Stimulated activated CD8-positive, alpha-beta memory T cell treated with anti-CD3 and anti-CD28 coated beads, Interleukin-7, amount 100 ng/mL, for 4 hours (primary cell): ENCODE measurements at regions not wholly inside any gene's neighbourhood (a gene's known extent, or its start where the extent isn't known, plus 50 kb on each side); places are given as distances from the start of the nearest gene placed in this dataset.
"Not testable (repeated sequence)": the region's sequence is repeated elsewhere in the genome, so short reads cannot be mapped to it uniquely, and the experiment has no call there.

Experiments used
- DNase-seq, 2 donors: peaks; one replicate each; pipeline ENCODE4 v3.0.0-alpha.2; 2020; ENCODE audit warnings: low read depth in 2 of 2

GRCh38 chr5:92328584-92329259, 945.6 kb upstream of the ARRDC3 start:
- DNase-seq = no peak

GRCh38 chr5:92320446-92320845, 937.3 kb upstream of the ARRDC3 start:
- no peak for DNase-seq

- no peak for DNase-seq
Observed at GRCh38 chr5:92313385-92313784, 930.3 kb upstream of the ARRDC3 start.

- no peak for DNase-seq
Observed at GRCh38 chr5:92309336-92309991, 926.3 kb upstream of the ARRDC3 start.

- no peak for DNase-seq
Observed at GRCh38 chr5:92308679-92309078, 925.6 kb upstream of the ARRDC3 start.

GRCh38 chr5:92302356-92302755, 919.2 kb upstream of the ARRDC3 start:
- DNase-seq = not testable (repeated sequence)

GRCh38 chr5:92283521-92283920, 900.4 kb upstream of the ARRDC3 start:
- DNase-seq = no peak

- DNase-seq = not testable (repeated sequence)
Observed at GRCh38 chr5:92271750-92272149, 888.6 kb upstream of the ARRDC3 start.

GRCh38 chr5:92268343-92268742, 885.2 kb upstream of the ARRDC3 start:
- no peak for DNase-seq

GRCh38 chr5:92267830-92268229, 884.7 kb upstream of the ARRDC3 start:
- DNase-seq = no peak

GRCh38 chr5:92265804-92266203, 882.7 kb upstream of the ARRDC3 start:
- DNase-seq = no peak

- not testable (repeated sequence) for DNase-seq
Observed at GRCh38 chr5:92255605-92256004, 872.5 kb upstream of the ARRDC3 start.

- DNase-seq = no peak
Observed at GRCh38 chr5:92248518-92248917, 865.4 kb upstream of the ARRDC3 start.

- DNase-seq = no peak
Observed at GRCh38 chr5:92242170-92242569, 859.1 kb upstream of the ARRDC3 start.

GRCh38 chr5:92237896-92238295, 854.8 kb upstream of the ARRDC3 start:
- DNase-seq = no peak

- DNase-seq = no peak
Observed at GRCh38 chr5:92222449-92222848, 839.3 kb upstream of the ARRDC3 start.

GRCh38 chr5:92216852-92217251, 833.7 kb upstream of the ARRDC3 start:
- DNase-seq = not testable (repeated sequence)

GRCh38 chr5:92215116-92215515, 832.0 kb upstream of the ARRDC3 start:
- no peak for DNase-seq

- no peak for DNase-seq
Observed at GRCh38 chr5:92208265-92208664, 825.1 kb upstream of the ARRDC3 start.

- no peak for DNase-seq
Observed at GRCh38 chr5:92207151-92207550, 824.0 kb upstream of the ARRDC3 start.

- DNase-seq = no peak
Observed at GRCh38 chr5:92206681-92207080, 823.6 kb upstream of the ARRDC3 start.

- DNase-seq = not testable (repeated sequence)
Observed at GRCh38 chr5:92199035-92199434, 815.9 kb upstream of the ARRDC3 start.

GRCh38 chr5:92181656-92182055, 798.5 kb upstream of the ARRDC3 start:
- no peak for DNase-seq

- no peak for DNase-seq
Observed at GRCh38 chr5:92180391-92180790, 797.3 kb upstream of the ARRDC3 start.
